ENCODE measurements at regions not wholly inside any gene's neighbourhood (a gene's known extent, or its start where the extent isn't known, plus 50 kb on each side); places are given as distances from the start of the nearest gene placed in this dataset.

GRCh38 chr6:112841553-112842329 is 494.6 kb downstream of the RFPL4B start:
- Histone ChIP-seq H3K4me1 (no peaks in the 10 kb centered on the region), H3K4me3 (ENCODE audit: low read depth, low read length) (no peak overlapping the region), H3K9me3 (ENCODE audit: control insufficient read depth, low read length) (no peaks in the 10 kb centered on the region), H3K27ac (no peak overlapping the region), H2AFZ (no peak overlapping the region), H3K4me2 (ENCODE audit: low read length) (no peak overlapping the region), H3K9ac (no peak overlapping the region), H3K36me3 (ENCODE audit: control insufficient read depth, insufficient read depth, low read length) (no peaks in the 10 kb centered on the region), H3K79me2 (no peaks in the 10 kb centered on the region), H3K27me3 (ENCODE audit: control insufficient read depth, insufficient read depth, low read length) (no peaks in the 10 kb centered on the region)
- no peak for TF ChIP-seq CTCF (IDR thresholded peaks at IDR 0.05)

- no peaks in the 10 kb centered on the region for H3K36me3 ChIP-seq (ENCODE audit: control insufficient read depth, insufficient read depth, low read length)
- H3K4me2 ChIP-seq (ENCODE audit: low read length), result no peak overlapping the region
- H3K79me2 ChIP-seq, result no peaks in the 10 kb centered on the region
- H3K27ac ChIP-seq, result no peak overlapping the region
- H3K9ac ChIP-seq, result no peak overlapping the region
- H3K9me3 ChIP-seq (ENCODE audit: control insufficient read depth, low read length), result no peaks in the 10 kb centered on the region
- H3K4me1 ChIP-seq, result no peaks in the 10 kb centered on the region
- TF ChIP-seq CTCF (IDR thresholded peaks at IDR 0.05), result no peak
- no peaks in the 10 kb centered on the region for H3K27me3 ChIP-seq (ENCODE audit: control insufficient read depth, insufficient read depth, low read length)
- no peak overlapping the region for H3K4me3 ChIP-seq (ENCODE audit: low read depth, low read length)
- no peak overlapping the region for H2AFZ ChIP-seq
These were observed 495.2 kb downstream of the RFPL4B start for GRCh38 chr6:112842330-112842685.

GRCh38 chr6:112846681-112847080 is 499.6 kb downstream of the RFPL4B start:
- H3K36me3 ChIP-seq (ENCODE audit: control insufficient read depth, insufficient read depth, low read length), result no peaks in the 10 kb centered on the region
- no peak overlapping the region for H3K27ac ChIP-seq
- no peak for TF ChIP-seq CTCF (IDR thresholded peaks at IDR 0.05)
- no peak overlapping the region for H2AFZ ChIP-seq
- H3K9me3 ChIP-seq (ENCODE audit: control insufficient read depth, low read length), result no peaks in the 10 kb centered on the region
- H3K9ac ChIP-seq, result no peak overlapping the region
- H3K79me2 ChIP-seq, result no peaks in the 10 kb centered on the region
- no peaks in the 10 kb centered on the region for H3K27me3 ChIP-seq (ENCODE audit: control insufficient read depth, insufficient read depth, low read length)
- no peaks in the 10 kb centered on the region for H3K4me1 ChIP-seq
- no peak overlapping the region for H3K4me3 ChIP-seq (ENCODE audit: low read depth, low read length)
- H3K4me2 ChIP-seq (ENCODE audit: low read length), result no peak overlapping the region

GRCh38 chr6:112851146-112851545 is 504.0 kb downstream of the RFPL4B start:
- H3K9me3 ChIP-seq (ENCODE audit: control insufficient read depth, low read length), result no peaks in the 10 kb centered on the region
- H3K36me3 ChIP-seq (ENCODE audit: control insufficient read depth, insufficient read depth, low read length), result no peaks in the 10 kb centered on the region
- no peak overlapping the region for H2AFZ ChIP-seq
- TF ChIP-seq CTCF (IDR thresholded peaks at IDR 0.05), result no peak
- no peaks in the 10 kb centered on the region for H3K27me3 ChIP-seq (ENCODE audit: control insufficient read depth, insufficient read depth, low read length)
- no peak overlapping the region for H3K27ac ChIP-seq
- no peak overlapping the region for H3K4me2 ChIP-seq (ENCODE audit: low read length)
- no peak overlapping the region for H3K4me3 ChIP-seq (ENCODE audit: low read depth, low read length)
- no peak overlapping the region for H3K9ac ChIP-seq
- H3K4me1 ChIP-seq, result no peaks in the 10 kb centered on the region
- no peaks in the 10 kb centered on the region for H3K79me2 ChIP-seq

- Histone ChIP-seq H3K36me3 (ENCODE audit: control insufficient read depth, insufficient read depth, low read length) (no peaks in the 10 kb centered on the region), H2AFZ (no peak overlapping the region), H3K4me2 (ENCODE audit: low read length) (no peak overlapping the region), H3K9me3 (ENCODE audit: control insufficient read depth, low read length) (no peaks in the 10 kb centered on the region), H3K4me3 (ENCODE audit: low read depth, low read length) (no peak overlapping the region), H3K27me3 (ENCODE audit: control insufficient read depth, insufficient read depth, low read length) (no peaks in the 10 kb centered on the region), H3K4me1 (no peaks in the 10 kb centered on the region), H3K9ac (no peak overlapping the region), H3K79me2 (no peaks in the 10 kb centered on the region), H3K27ac (no peak overlapping the region)
- TF ChIP-seq CTCF (IDR thresholded peaks at IDR 0.05), result no peak
These were observed 506.0 kb downstream of the RFPL4B start for GRCh38 chr6:112853162-112853561.
